COR-L47 (cell line): ENCODE measurements at regions not wholly inside any gene's neighbourhood (a gene's known extent, or its start where the extent isn't known, plus 50 kb on each side); places are given as distances from the start of the nearest gene placed in this dataset.
A peak's percentile ranks its signal among the peaks of the same experiment; 100 is the strongest.

ENCODE experiments used
- DNase-seq: peaks from one replicate; lab custom pipeline; 2025; lab: John Stamatoyannopoulos, UW

DNA sequence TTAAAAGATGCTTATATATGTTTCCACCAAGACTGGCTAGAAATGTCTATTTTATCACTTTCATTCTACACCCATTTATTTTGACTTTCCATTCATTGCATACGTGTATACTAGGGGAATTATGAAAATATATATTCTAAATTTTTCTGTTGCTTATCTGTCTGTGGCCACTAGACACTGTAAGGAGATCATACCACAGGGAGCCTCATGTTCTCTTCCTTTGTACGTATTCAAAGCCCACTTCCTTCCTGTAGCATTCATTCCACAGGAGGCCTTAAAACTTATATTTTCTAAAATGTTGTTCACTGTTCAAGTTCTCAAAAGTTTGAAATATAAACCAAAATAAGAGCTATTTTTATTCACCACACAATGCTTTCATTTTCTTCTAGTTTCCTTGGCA lies 1848.9 kb upstream of the TENM3 start:
- DNase-seq = no peak

- DNase-seq = no peak
Observed at GRCh38 chr4:180394730-180395129, 1848.5 kb upstream of the TENM3 start.

GRCh38 chr4:180398564-180398963 lies 1844.6 kb upstream of the TENM3 start:
- DNase-seq = no peak

GRCh38 chr4:180407275-180407885 lies 1835.8 kb upstream of the TENM3 start:
- no peak for DNase-seq

GRCh38 chr4:180418819-180419531 lies 1824.2 kb upstream of the TENM3 start:
- DNase-seq = no peak

DNA sequence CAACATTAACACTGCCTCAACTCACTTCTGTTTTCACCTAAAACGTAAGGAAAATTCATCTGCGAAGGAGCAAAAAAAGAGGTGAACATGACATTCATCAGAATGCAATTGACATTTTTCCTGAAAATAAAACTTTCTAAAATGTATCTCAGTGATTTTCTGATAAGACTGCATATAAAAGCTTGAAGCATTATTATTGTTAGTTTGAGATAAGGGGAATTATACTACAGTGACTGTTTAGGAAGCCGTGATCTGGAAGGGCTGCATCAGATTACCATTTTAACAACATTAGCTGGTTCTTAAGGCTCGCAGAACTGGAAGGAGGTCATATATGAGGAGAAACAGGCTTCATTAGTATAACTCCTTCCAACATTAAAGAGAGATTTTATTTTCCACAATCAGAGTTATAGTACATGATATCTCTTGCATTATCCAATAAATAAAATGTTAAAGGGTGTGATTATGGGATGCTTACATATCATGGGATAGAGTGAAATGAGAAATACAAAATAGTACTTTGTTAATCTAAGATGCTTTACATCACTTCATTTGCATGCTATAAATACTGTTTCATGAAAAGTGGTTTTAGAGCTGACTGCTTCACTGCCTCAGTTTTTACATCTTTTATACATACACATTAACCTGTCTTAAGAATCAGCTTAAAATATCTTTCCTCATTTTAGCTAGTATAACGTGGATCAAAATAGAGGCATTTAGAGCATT lies 1820.1 kb upstream of the TENM3 start:
- DNase-seq = no peak

- no peak for DNase-seq
Observed at GRCh38 chr4:180423712-180424057, 1819.5 kb upstream of the TENM3 start.

- no peak for DNase-seq
Observed at GRCh38 chr4:180426938-180427337, 1816.3 kb upstream of the TENM3 start.

DNA sequence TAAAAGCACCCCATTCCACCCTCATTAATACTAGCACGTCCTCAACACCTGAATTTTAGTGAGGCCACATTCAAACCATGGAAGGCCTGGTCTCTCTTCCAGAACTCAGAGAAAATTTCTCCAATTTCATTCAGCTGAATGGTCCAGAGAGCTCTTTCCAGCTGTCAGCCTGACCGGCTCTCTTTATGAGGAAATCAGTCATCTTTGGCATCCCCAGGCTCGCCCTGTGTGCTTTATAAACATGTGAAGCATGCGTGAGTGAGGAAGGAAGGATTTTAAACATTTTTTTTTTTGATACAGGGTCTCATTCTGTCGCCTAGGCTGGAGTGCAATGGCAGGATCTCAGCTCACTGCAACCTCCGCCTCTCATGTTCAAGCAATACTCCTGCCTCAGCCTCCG lies 1812.9 kb upstream of the TENM3 start:
- no peak for DNase-seq

- no peak for DNase-seq
Observed at GRCh38 chr4:180434131-180434895, 1808.9 kb upstream of the TENM3 start.

GRCh38 chr4:180436361-180436760 lies 1806.8 kb upstream of the TENM3 start:
- no peak for DNase-seq

DNA sequence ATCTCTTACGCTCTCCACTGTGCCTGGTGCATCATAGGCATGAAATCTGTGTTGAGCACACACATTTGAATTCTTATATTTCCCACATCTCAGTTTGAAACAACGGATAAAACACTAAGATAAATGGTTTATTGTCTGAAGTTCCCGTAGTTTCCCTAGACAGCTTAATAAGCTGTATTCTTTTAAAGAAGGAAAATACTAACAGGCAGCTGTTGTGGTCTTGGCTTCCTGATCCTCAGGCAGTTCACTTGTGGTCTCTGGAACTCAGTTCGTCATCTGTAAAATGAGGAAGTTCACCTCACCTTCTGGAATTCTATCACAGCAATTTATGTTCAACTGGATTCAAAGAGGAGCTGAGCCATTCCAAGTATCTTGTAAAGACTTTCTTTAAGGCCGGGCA lies 1805.6 kb upstream of the TENM3 start:
- no peak for DNase-seq

GRCh38 chr4:180448306-180448705 lies 1794.9 kb upstream of the TENM3 start:
- DNase-seq = no peak

GRCh38 chr4:180449395-180449956 lies 1793.7 kb upstream of the TENM3 start:
- DNase-seq = peak; percentile 80

- peak; percentile 68 for DNase-seq
Observed at GRCh38 chr4:180455226-180455625, 1788.0 kb upstream of the TENM3 start.

GRCh38 chr4:180456928-180457327 lies 1786.3 kb upstream of the TENM3 start:
- no peak for DNase-seq

DNA sequence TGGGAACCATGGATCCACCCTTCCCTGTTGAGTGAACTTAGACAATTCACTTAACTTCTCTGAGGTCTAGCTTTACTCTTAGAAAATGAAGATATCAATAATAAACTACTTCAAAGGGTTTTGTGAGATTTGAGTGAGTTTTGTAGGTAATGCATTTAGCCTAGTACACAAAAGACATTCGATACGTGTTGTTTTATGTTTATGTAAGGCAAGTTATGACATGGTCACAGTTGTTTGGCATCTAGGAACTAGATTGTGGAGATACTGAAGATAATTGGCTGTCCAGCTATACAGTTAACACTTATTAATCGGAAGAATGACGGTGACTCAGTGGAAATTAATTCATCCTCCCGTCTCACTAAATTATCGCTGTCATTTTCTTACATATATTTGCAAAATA lies 1781.1 kb upstream of the TENM3 start:
- no peak for DNase-seq

DNA sequence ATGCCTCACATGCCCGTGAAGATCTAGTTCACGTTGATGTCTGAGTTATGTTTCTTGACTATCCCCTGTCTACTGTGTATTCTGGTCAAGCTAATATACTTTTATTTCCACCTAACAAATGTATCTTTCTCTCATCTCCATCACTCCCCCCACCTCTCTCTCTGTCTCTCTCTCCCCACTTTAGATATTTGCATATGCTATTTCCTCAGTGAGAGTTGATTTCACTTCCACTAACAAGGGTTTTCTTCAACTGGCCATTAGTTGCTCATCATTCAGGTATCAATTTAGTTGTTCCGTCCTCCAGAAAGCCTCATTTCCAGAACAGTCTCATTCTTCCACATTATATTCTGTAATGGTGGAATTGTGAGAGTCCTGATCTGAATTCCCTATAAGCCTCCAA lies 1777.8 kb upstream of the TENM3 start:
- DNase-seq = no peak

GRCh38 chr4:180483036-180483435 lies 1760.2 kb upstream of the TENM3 start:
- no peak for DNase-seq

DNA sequence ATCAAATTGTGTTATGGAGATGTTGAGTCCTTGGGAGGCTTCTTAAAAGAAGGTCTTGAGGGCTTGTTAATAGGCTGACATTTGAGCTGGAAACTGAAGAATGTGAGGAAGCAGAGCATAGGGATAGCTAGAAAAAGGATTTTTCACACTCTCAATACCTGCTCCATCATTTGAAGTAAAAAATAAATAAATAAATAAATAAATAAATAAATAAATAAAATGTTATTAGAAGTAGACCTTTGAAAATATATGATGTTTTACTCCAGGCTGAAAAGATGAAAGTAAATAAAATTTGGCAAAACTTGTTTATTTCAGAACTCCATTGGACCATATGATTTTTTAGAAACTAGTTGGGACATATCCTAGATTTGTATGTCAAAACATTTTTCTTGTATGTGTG lies 1757.8 kb upstream of the TENM3 start:
- no peak for DNase-seq

- no peak for DNase-seq
Observed at GRCh38 chr4:180486342-180486741, 1756.9 kb upstream of the TENM3 start.

- DNase-seq = no peak
Observed at GRCh38 chr4:180489787-180490186, 1753.4 kb upstream of the TENM3 start.
